ENCODE measurements at regions not wholly inside any gene's neighbourhood (a gene's known extent, or its start where the extent isn't known, plus 50 kb on each side); places are given as distances from the start of the nearest gene placed in this dataset.

- H3K4me3 ChIP-seq = no peak overlapping the region
- H3K9me3 ChIP-seq (ENCODE audit: low read depth) = no peaks in the 10 kb centered on the region
- no peaks in the 10 kb centered on the region for H3K27me3 ChIP-seq
- H3K36me3 ChIP-seq (replicated peaks; ENCODE audit: insufficient read depth, low read depth) = no peaks in the 10 kb centered on the region
- no peak overlapping the region for H3K27ac ChIP-seq
- H3K9me2 ChIP-seq (replicated peaks; ENCODE audit: insufficient read depth) = no peaks in the 10 kb centered on the region
- no peaks in the 10 kb centered on the region for H3K79me2 ChIP-seq
- no peak overlapping the region for H2AFZ ChIP-seq
- no peak for TF ChIP-seq EZH2phosphoT487 (IDR thresholded peaks at IDR 0.05; ENCODE audit: low read depth, severe bottlenecking, unreplicated experiment)
- TF ChIP-seq, protein P1, sequence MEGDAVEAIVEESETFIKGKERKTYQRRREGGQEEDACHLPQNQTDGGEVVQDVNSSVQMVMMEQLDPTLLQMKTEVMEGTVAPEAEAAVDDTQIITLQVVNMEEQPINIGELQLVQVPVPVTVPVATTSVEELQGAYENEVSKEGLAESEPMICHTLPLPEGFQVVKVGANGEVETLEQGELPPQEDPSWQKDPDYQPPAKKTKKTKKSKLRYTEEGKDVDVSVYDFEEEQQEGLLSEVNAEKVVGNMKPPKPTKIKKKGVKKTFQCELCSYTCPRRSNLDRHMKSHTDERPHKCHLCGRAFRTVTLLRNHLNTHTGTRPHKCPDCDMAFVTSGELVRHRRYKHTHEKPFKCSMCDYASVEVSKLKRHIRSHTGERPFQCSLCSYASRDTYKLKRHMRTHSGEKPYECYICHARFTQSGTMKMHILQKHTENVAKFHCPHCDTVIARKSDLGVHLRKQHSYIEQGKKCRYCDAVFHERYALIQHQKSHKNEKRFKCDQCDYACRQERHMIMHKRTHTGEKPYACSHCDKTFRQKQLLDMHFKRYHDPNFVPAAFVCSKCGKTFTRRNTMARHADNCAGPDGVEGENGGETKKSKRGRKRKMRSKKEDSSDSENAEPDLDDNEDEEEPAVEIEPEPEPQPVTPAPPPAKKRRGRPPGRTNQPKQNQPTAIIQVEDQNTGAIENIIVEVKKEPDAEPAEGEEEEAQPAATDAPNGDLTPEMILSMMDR (IDR thresholded peaks at IDR 0.05; ENCODE audit: poor library complexity) = no peak
- TF ChIP-seq EZH2 (IDR thresholded peaks at IDR 0.05; ENCODE audit: borderline replicate concordance) = no peak
- H4K20me1 ChIP-seq (ENCODE audit: insufficient read depth, poor library complexity, severe bottlenecking) = no peaks in the 10 kb centered on the region
- H3K4me1 ChIP-seq (ENCODE audit: insufficient read depth) = no peaks in the 10 kb centered on the region
- WGBS (ENCODE audit: low lambda C conversion rate, missing lambda C conversion rate) = 93% methylated on average over 5 of the region's 5 CpGs
- DNase-seq (ENCODE audit: low spot score) = no peak
- H3K4me2 ChIP-seq = no peak overlapping the region
These were observed 195.7 kb downstream of the PALM2AKAP2 start for GRCh38 chr9:109975574-109976295.

DNA sequence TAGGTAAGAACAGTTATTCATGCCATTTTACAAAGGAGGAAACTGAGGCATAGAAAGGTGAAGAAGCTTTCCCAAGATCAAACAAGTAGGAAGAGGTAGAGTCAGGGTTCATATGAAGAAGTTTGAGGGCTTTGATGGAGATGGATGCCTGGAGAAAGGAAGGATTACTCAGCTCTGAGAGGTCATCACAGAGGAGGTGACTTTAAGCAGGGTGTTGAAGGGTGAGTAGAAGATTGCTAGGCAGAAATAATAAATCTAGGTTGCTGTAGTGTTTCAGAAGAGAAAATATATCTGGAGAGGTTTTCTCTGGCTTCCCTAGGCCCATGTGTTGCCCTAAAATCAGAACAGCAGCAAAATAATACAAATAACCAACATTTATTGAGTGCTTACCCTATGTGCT, 196.3 kb downstream of the PALM2AKAP2 start:
- no peaks in the 10 kb centered on the region for H4K20me1 ChIP-seq (ENCODE audit: insufficient read depth, poor library complexity, severe bottlenecking)
- no peaks in the 10 kb centered on the region for H3K79me2 ChIP-seq
- no peaks in the 10 kb centered on the region for H3K9me2 ChIP-seq (replicated peaks; ENCODE audit: insufficient read depth)
- H3K36me3 ChIP-seq (replicated peaks; ENCODE audit: insufficient read depth, low read depth) = no peaks in the 10 kb centered on the region
- no peaks in the 10 kb centered on the region for H3K4me1 ChIP-seq (ENCODE audit: insufficient read depth)
- H3K27ac ChIP-seq = no peak overlapping the region
- H3K4me3 ChIP-seq = no peak overlapping the region
- no peak for DNase-seq (ENCODE audit: low spot score)
- H3K4me2 ChIP-seq = no peak overlapping the region
- H2AFZ ChIP-seq = no peak overlapping the region
- H3K9me3 ChIP-seq (ENCODE audit: low read depth) = no peaks in the 10 kb centered on the region
- TF ChIP-seq EZH2phosphoT487 (IDR thresholded peaks at IDR 0.05; ENCODE audit: low read depth, severe bottlenecking, unreplicated experiment) (no peak), EZH2 (IDR thresholded peaks at IDR 0.05; ENCODE audit: borderline replicate concordance) (no peak)
- TF ChIP-seq, protein P1 (IDR thresholded peaks at IDR 0.05; ENCODE audit: poor library complexity) = no peak
- H3K27me3 ChIP-seq = no peaks in the 10 kb centered on the region

DNA sequence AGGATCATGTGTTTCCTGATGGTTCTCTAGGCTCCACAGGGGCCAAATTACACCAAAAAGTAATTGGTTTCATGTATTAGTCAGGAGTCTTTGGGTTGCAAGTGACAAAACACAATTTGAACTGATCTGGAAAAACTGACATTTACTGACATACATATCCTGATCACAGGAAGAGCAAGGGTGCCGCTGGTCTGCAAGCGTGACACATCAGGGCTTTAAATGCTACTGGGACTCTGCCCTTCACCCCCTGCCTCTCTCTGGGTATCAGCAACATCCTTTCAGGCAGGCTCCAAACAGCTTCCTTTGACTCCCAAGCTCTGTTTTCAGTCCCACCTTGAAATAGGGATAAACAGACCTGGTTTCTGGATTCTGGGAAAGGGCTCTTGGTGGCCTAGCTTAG, 197.5 kb downstream of the PALM2AKAP2 start:
- no peaks in the 10 kb centered on the region for H3K9me2 ChIP-seq (replicated peaks; ENCODE audit: insufficient read depth)
- TF ChIP-seq EZH2 (IDR thresholded peaks at IDR 0.05; ENCODE audit: borderline replicate concordance) = no peak
- TF ChIP-seq, protein P1 (IDR thresholded peaks at IDR 0.05; ENCODE audit: poor library complexity) = no peak
- TF ChIP-seq EZH2phosphoT487 (IDR thresholded peaks at IDR 0.05; ENCODE audit: low read depth, severe bottlenecking, unreplicated experiment) = no peak
- H4K20me1 ChIP-seq (ENCODE audit: insufficient read depth, poor library complexity, severe bottlenecking) = no peaks in the 10 kb centered on the region
- no peaks in the 10 kb centered on the region for H3K79me2 ChIP-seq
- H3K36me3 ChIP-seq (replicated peaks; ENCODE audit: insufficient read depth, low read depth) = no peaks in the 10 kb centered on the region
- no peaks in the 10 kb centered on the region for H3K9me3 ChIP-seq (ENCODE audit: low read depth)
- DNase-seq (ENCODE audit: low spot score) = no peak
- H3K4me1 ChIP-seq (ENCODE audit: insufficient read depth) = no peaks in the 10 kb centered on the region
- 91% methylated on average over 2 of the region's 2 CpGs for WGBS (ENCODE audit: low lambda C conversion rate, missing lambda C conversion rate)
- no peak overlapping the region for H3K4me2 ChIP-seq
- no peak overlapping the region for H3K27ac ChIP-seq
- H3K4me3 ChIP-seq = no peak overlapping the region
- no peak overlapping the region for H2AFZ ChIP-seq
- H3K27me3 ChIP-seq = no peaks in the 10 kb centered on the region

Measured in hepatocyte (in vitro differentiated cells).